GM12873 (cell line): ENCODE measurements at regions not wholly inside any gene's neighbourhood (a gene's known extent, or its start where the extent isn't known, plus 50 kb on each side); places are given as distances from the start of the nearest gene placed in this dataset.

Source experiments
- TF ChIP-seq, protein P1 (sequence below): IDR thresholded peaks from 2 replicates; pipeline ENCODE4 v1.5.1; 2012; ENCODE audit warnings: low read depth, mild to moderate bottlenecking, moderate library complexity, low read length, control low read depth; ENCODE audit not compliant: insufficient read depth; ENCODE audit errors: missing control alignments

DNA sequence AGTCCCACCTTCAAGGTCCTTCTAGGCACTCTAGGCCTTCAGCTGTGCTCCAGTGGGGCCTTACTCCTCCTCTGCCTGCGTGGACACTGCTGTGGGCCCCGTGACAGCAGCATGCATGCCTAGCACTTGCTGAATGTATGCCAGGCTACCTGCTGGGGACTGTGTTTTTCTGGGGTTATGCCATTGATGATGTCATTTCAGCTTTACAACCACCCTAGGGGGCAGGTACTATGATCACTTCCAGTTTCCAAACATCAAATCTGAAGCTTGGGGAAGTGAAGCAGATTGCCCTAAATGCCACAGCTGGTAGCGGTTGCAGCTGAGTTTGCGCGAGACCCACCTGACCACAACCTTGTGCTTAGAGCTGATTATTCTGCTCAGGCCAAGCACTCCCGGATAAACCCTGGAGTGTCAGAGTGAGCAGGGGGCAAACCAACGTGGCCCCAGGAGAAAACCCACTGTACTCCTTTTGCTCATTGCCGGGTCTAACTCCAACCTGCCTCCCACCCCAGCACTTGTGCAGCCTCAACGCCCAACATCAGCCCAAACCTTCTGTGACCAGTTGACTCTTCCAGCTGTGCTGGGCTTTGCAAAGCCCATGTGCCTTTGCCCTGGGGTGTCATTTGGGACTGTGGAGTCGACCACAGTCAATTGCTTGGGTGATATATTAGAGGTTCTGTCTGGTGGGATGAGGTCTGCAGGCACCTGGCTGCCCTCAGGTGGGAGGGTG, 168.4 kb downstream of the ENGASE start:
- TF ChIP-seq, protein P1, sequence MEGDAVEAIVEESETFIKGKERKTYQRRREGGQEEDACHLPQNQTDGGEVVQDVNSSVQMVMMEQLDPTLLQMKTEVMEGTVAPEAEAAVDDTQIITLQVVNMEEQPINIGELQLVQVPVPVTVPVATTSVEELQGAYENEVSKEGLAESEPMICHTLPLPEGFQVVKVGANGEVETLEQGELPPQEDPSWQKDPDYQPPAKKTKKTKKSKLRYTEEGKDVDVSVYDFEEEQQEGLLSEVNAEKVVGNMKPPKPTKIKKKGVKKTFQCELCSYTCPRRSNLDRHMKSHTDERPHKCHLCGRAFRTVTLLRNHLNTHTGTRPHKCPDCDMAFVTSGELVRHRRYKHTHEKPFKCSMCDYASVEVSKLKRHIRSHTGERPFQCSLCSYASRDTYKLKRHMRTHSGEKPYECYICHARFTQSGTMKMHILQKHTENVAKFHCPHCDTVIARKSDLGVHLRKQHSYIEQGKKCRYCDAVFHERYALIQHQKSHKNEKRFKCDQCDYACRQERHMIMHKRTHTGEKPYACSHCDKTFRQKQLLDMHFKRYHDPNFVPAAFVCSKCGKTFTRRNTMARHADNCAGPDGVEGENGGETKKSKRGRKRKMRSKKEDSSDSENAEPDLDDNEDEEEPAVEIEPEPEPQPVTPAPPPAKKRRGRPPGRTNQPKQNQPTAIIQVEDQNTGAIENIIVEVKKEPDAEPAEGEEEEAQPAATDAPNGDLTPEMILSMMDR = no peak

DNA sequence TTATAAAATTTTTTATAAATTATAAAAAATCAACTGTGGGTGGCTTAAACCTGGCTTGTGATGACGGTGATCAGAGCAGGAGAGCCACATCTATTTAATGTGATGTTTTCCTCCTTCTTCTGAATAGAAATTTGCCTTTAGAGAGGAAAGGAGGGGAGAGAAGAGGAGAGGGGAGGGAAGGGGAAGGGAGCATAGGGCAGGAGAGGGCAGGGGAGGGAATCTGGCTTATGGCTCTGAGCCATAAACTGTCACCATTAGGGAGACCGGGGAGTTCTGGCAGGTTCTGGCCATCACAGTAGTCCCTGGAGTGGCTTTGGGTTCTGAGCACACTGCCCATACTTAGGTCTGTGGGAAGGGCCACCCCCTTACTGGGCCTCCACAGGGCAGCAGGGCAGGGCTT, 167.8 kb downstream of the ENGASE start:
- TF ChIP-seq, protein P1 = no peak

DNA sequence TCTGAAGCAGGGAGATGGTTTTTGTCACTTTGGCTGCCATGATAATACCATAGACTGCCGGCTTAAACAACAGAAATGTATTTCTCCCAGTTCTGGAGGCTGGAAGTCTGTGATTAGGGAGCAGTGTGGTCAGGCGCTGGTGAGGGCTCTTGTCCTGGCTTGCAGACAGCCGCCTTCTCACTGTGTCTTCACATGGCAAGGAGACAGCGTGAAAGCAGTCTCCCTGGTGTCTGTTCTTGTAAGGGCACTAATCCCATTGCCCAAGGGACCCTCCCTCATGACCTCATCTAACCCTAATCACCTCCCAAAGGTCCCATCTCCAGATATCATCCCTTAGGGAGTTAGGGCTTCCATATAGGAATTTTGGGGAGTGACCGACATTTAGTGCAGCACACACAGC, 167.0 kb downstream of the ENGASE start:
- TF ChIP-seq, protein P1 = no peak

DNA sequence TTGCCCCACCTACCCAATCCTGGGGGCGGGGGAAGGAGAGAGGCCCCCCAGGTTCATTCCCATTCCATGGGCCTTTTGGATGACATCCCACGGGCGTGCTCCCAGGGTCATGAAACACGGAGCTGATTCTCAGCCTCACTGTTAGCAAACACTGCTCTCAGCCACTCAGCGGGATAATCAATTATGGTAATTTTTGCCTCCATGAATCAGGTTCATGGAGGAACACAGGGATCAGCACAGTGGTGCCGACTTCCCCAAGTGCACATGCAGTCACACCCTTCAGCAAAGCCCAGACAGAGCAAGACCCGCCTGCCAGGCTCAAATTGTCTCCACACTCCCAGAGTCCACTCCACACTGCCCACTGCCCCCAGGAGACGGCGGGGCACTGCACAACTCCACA, 164.6 kb downstream of the ENGASE start:
- TF ChIP-seq, protein P1 = no peak

DNA sequence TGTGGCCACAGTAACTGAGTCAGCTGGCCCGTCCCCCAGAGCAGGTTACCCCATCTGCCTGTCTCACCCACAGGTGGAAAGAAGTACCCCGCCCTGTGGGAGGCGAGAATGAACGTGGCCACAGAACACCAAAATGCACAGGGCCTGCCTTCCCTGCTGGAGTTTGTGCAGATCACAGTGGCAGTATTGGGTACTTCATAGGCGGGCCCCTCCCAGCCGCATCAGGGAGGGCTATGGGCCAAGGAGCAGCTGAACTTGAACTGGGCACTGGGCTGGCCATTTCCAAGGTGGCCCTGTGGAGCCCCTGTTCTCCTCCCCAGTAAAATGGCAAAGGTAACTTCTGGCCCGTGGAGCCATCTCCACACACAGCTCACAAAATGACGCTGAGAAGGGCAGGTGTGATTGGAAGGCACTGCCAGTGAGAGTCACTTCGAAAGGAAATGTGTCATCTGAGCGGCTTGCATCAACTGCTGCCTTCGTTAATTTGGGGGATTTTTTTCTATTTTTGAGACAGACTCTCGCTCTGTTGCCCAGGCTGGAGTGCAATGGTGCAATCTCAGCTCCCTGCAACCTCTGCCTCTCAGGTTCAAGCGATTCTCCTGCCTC, 162.9 kb downstream of the ENGASE start:
- TF ChIP-seq, protein P1 = no peak

DNA sequence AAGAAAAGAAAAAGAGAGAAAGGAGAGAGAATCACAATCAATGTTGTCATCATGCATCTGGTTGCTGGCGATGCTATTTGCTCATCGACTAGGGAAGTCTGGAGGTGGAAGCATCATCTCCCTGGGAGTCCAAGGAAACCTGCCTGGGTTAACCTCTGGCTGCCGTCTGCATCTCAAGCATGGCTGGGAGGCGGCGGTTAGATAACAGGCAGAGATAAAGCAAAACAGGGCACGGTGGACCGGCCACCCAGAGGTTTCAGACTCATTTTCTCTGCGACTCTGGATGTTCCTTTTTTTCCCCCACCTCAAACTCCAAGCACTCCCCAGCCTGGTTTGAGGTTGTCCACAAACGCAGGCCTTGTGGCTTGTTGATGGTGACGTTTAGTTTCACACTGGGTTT, 161.2 kb downstream of the ENGASE start:
- TF ChIP-seq, protein P1 = no peak

DNA sequence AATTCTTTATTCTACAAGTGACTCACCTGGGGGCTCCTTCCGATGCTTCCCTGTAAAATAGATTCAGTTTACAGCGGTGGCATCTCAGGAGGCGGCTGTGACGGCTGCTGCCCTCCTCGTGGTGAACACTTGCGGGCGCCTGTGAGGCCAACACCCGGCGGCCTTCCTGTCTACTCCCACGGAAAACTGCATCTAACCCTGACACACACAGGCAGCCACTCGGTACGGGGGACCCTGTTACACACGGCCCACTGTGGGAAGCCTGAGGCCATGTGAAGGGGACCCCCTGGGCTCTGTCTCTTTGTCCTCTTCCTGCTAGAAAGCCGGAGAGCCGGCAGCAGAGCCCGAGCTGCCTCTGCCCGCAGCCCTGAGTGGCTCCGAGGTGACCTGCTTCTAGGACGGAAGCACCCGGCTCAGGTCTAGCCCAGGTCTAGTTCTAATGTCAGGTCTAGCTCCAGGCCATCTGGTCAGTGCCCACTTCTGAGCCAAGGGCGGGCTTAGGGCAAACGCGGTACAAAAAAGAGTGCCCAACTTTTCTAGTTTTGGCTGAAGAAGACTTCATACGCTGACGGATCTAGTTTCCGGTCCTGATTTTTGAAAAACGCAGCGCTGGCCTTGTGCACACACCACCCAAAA, 159.4 kb downstream of the ENGASE start:
- TF ChIP-seq, protein P1 = no peak
